SK-N-SH (cell line): ENCODE measurements at regions not wholly inside any gene's neighbourhood (a gene's known extent, or its start where the extent isn't known, plus 50 kb on each side); places are given as distances from the start of the nearest gene placed in this dataset.

Experiments
- CTCF ChIP-seq: fragments of 200-600 bp; sonication (generic); IDR thresholded peaks from 2 replicates; pipeline ENCODE4 v1.6.1; 2017; ENCODE audit warnings: antibody characterized with exemption, mild to moderate bottlenecking, moderate library complexity
- EZH2phosphoT487 ChIP-seq: fragments of 200-600 bp; sonication (generic); IDR thresholded peaks from 2 replicates; pipeline ENCODE4 v1.6.1; 2017; ENCODE audit warnings: low read depth, mixed run types, mild to moderate bottlenecking, antibody characterized with exemption, moderate library complexity, borderline replicate concordance
- NFIC ChIP-seq: IDR thresholded peaks from 2 replicates; pipeline ENCODE4 v1.4.0; 2012; ENCODE audit warnings: borderline replicate concordance
- RAD21 ChIP-seq: IDR thresholded peaks from 2 replicates; pipeline ENCODE4 v1.6.1; 2012; ENCODE audit warnings: mild to moderate bottlenecking, low read length
- REST ChIP-seq: IDR thresholded peaks from 2 replicates; pipeline ENCODE4 v1.6.1; 2012; ENCODE audit warnings: mild to moderate bottlenecking, low read depth, low read length, moderate library complexity
- RXRA ChIP-seq: IDR thresholded peaks from 2 replicates; pipeline ENCODE4 v1.4.0; 2012; ENCODE audit warnings: low read depth, mild to moderate bottlenecking, borderline replicate concordance
- SIN3A ChIP-seq: IDR thresholded peaks from 2 replicates; pipeline ENCODE4 v1.6.1; 2012; ENCODE audit warnings: low read depth, mild to moderate bottlenecking, low read length, moderate library complexity, borderline replicate concordance
- USF2 ChIP-seq: fragments of 150-350 bp; IDR thresholded peaks from 2 replicates; pipeline ENCODE4 v1.6.1; 2017; ENCODE audit warnings: antibody characterized with exemption, low read length, low read depth, borderline replicate concordance
- YY1 ChIP-seq: IDR thresholded peaks from 2 replicates; pipeline ENCODE4 v1.4.0; 2012; ENCODE audit warnings: low read depth, mild to moderate bottlenecking
- TF ChIP-seq, protein P1 (sequence below): IDR thresholded peaks from 2 replicates; pipeline ENCODE4 v1.4.0; 2012; ENCODE audit warnings: low read depth, borderline replicate concordance

DNA sequence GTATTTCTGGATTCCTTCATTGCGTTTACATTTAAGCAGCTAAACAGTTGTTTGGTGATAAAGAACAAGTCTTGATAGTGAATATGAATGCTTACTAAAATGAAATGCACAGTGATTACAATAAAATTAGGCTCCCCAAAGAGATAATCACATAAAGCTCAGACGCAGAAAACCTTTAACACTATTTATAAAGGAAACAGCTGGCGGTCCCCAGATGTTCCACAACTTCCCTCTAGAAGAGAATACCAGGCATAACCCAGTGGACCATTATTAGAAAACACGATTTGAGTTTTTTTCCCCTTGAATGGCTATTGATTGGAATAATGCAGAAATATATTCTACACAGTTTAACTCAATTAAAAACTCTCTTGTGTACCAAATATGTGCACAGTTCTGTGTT, 573.2 kb downstream of the DIPK2A start:
- TF ChIP-seq YY1 (no peak), CTCF (no peak), NFIC (no peak), EZH2phosphoT487 (no peak), SIN3A (no peak), REST (no peak), RXRA (no peak), USF2 (no peak), RAD21 (no peak)
- TF ChIP-seq, protein P1, sequence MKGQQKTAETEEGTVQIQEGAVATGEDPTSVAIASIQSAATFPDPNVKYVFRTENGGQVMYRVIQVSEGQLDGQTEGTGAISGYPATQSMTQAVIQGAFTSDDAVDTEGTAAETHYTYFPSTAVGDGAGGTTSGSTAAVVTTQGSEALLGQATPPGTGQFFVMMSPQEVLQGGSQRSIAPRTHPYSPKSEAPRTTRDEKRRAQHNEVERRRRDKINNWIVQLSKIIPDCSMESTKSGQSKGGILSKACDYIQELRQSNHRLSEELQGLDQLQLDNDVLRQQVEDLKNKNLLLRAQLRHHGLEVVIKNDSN, result no peak
